ENCODE measurements at regions not wholly inside any gene's neighbourhood (a gene's known extent, or its start where the extent isn't known, plus 50 kb on each side); places are given as distances from the start of the nearest gene placed in this dataset.

DNA sequence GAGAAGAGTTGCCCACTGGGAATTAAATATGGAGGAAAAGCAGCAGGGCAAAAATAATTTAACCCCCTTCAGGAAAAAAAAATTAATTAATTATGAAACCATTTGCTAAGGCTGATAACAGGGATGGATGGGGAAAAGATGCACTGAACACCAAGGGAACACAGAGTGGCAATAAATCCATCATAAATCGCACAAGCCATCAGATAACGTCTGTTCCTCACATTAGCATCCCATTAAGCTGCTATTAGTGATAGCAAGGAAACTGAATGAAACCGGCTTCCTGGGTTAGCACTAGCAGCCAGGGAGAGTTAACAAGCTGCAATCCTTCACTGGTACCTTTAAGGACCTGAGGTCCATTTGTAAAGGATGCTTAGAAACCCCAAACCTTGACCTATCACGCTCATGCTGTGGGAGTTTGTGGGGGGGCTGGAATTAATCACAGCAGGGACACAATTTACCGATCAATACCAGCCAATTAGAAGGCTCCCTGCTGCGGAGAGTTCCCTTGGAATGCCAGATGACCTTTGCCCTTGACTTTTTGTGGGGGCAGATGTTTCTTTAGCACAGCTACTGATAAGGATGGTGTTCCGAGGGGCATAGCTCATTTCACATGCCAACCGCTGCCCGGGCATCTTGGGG is 175.5 kb upstream of the KLF7 start:
- TF ChIP-seq FOSL1 (IDR thresholded peaks at IDR 0.05; ENCODE audit: low read depth): no peak
- TF ChIP-seq EZH2phosphoT487 (IDR thresholded peaks at IDR 0.05; ENCODE audit: borderline replicate concordance): no peak
- TF ChIP-seq, protein P1, sequence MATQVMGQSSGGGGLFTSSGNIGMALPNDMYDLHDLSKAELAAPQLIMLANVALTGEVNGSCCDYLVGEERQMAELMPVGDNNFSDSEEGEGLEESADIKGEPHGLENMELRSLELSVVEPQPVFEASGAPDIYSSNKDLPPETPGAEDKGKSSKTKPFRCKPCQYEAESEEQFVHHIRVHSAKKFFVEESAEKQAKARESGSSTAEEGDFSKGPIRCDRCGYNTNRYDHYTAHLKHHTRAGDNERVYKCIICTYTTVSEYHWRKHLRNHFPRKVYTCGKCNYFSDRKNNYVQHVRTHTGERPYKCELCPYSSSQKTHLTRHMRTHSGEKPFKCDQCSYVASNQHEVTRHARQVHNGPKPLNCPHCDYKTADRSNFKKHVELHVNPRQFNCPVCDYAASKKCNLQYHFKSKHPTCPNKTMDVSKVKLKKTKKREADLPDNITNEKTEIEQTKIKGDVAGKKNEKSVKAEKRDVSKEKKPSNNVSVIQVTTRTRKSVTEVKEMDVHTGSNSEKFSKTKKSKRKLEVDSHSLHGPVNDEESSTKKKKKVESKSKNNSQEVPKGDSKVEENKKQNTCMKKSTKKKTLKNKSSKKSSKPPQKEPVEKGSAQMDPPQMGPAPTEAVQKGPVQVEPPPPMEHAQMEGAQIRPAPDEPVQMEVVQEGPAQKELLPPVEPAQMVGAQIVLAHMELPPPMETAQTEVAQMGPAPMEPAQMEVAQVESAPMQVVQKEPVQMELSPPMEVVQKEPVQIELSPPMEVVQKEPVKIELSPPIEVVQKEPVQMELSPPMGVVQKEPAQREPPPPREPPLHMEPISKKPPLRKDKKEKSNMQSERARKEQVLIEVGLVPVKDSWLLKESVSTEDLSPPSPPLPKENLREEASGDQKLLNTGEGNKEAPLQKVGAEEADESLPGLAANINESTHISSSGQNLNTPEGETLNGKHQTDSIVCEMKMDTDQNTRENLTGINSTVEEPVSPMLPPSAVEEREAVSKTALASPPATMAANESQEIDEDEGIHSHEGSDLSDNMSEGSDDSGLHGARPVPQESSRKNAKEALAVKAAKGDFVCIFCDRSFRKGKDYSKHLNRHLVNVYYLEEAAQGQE (IDR thresholded peaks at IDR 0.05; ENCODE audit: low read depth): no peak
- TF ChIP-seq ZFX (IDR thresholded peaks at IDR 0.05): no peak
- TF ChIP-seq ELF1 (IDR thresholded peaks at IDR 0.05; ENCODE audit: borderline replicate concordance, low read depth): no peak
- TF ChIP-seq YY1 (IDR thresholded peaks at IDR 0.05; ENCODE audit: extremely low read depth, insufficient replicate concordance, low read depth, low read length): no peak
- TF ChIP-seq, protein P2, sequence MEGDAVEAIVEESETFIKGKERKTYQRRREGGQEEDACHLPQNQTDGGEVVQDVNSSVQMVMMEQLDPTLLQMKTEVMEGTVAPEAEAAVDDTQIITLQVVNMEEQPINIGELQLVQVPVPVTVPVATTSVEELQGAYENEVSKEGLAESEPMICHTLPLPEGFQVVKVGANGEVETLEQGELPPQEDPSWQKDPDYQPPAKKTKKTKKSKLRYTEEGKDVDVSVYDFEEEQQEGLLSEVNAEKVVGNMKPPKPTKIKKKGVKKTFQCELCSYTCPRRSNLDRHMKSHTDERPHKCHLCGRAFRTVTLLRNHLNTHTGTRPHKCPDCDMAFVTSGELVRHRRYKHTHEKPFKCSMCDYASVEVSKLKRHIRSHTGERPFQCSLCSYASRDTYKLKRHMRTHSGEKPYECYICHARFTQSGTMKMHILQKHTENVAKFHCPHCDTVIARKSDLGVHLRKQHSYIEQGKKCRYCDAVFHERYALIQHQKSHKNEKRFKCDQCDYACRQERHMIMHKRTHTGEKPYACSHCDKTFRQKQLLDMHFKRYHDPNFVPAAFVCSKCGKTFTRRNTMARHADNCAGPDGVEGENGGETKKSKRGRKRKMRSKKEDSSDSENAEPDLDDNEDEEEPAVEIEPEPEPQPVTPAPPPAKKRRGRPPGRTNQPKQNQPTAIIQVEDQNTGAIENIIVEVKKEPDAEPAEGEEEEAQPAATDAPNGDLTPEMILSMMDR (IDR thresholded peaks at IDR 0.05 in 2 of 3, conservative IDR thresholded peaks at IDR 0.05 in 1 of 3; ENCODE audit: borderline replicate concordance in 1 of 3, insufficient read depth in 1 of 3, low read depth in 2 of 3, low read length in 2 of 3): no peak
- no peak for TF ChIP-seq TCF7L2 (IDR thresholded peaks at IDR 0.05; ENCODE audit: borderline replicate concordance, extremely low read depth, insufficient read depth, insufficient read length)
- no peak for TF ChIP-seq POLR2AphosphoS5 (IDR thresholded peaks at IDR 0.05; ENCODE audit: low read depth, low read length)
- TF ChIP-seq CEBPB (IDR thresholded peaks at IDR 0.05; ENCODE audit: low read depth): no peak
- TF ChIP-seq ZNF274 (IDR thresholded peaks at IDR 0.05; ENCODE audit: low read depth, low read length): no peak
- TF ChIP-seq EZH2 (IDR thresholded peaks at IDR 0.05): no peak
- TF ChIP-seq CBX3 (IDR thresholded peaks at IDR 0.05; ENCODE audit: low read depth): no peak
- TF ChIP-seq SRF (IDR thresholded peaks at IDR 0.05; ENCODE audit: low read depth): no peak
- H3K4me1 ChIP-seq (ENCODE audit: control insufficient read depth in 1 of 2, insufficient read depth in 2 of 2, low read length in 2 of 2): peaks cover 13 to 20% of the 10 kb centered on the region in 2 experiments; a peak in 3 of 4 replicates
- RAD21 ChIA-PET (ENCODE audit: low non-redundant PET in 1 of 2, low total read pairs in 2 of 2, uncharacterized antibody in 2 of 2, unreplicated experiment in 2 of 2): no interaction called here
- BruUV-seq (replicated peaks): no TSS peak
- no peaks in the 10 kb centered on the region for H3K9me2 ChIP-seq (ENCODE audit: insufficient read depth)
- no peak overlapping the region for H3K4me2 ChIP-seq (ENCODE audit: low read length)
- H3K9ac ChIP-seq (ENCODE audit: low read length): no peak overlapping the region
- CTCF ChIA-PET: no interaction called here
- H3K4me3 ChIP-seq (replicated peaks in 1 of 2; ENCODE audit: low read depth in 1 of 2, low read length in 2 of 2): no peak overlapping the region
- H3K27ac ChIP-seq (ENCODE audit: low read depth, low read length): no peak overlapping the region
- no peaks in the 10 kb centered on the region for H3K36me3 ChIP-seq (ENCODE audit: control insufficient read depth in 1 of 2, insufficient read depth in 2 of 2, low read length in 2 of 2)
- POLR2A ChIA-PET: no interaction called here
- intact Hi-C loops (cut with micrococcal nuclease): no loop called here
- DNase-seq (ENCODE audit: low read depth, low spot score) (no peak), ATAC-seq (no peak)
- H2AFZ ChIP-seq (ENCODE audit: low read depth, low read length, poor library complexity, severe bottlenecking): no peak overlapping the region
- H3K27me3 ChIP-seq (ENCODE audit: insufficient read depth, low read length): no peaks in the 10 kb centered on the region
- no peaks in the 10 kb centered on the region for H3K79me2 ChIP-seq (ENCODE audit: insufficient read depth, low read length)
- no peaks in the 10 kb centered on the region for H4K20me1 ChIP-seq (ENCODE audit: insufficient read depth)
- no peaks in the 10 kb centered on the region for H3K9me3 ChIP-seq (ENCODE audit: control insufficient read depth in 1 of 2, insufficient read depth in 1 of 2, low read depth in 1 of 2, low read length in 2 of 2)
